HL-60/S4 treated with phorbol 12-myristate 13-acetate at 8.2 ng/mL for 4 days and 3 days (cell line): ENCODE measurements at regions not wholly inside any gene's neighbourhood (a gene's known extent, or its start where the extent isn't known, plus 50 kb on each side); places are given as distances from the start of the nearest gene placed in this dataset.

Experiments used
- in situ Hi-C: fragments of 300-500 bp; cut with MboI; formaldehyde crosslinking; loops from 2 replicates; pipeline ENCODE4 v1.15.0; 2022; ENCODE audit warnings: low sequenced_read_pairs

DNA sequence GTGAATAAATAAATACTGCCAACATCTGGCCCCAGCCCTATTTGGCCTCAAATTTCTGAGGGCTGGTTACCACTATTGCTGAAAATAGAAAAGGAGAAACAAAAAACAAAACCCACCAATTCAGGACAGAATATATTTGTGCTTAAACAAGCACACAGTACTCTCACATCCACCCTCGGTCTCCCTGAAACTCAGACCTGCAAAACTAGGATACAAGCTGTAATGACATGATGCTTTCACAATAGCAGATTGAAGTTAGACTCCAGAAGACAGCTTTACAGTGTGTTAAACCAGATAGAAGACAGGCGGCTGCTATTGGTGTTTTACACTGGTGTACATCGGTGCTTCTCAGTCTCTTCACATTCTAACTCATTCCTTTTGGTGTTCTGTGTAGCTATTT is 214.9 kb upstream of the DMRT1 start:
- in situ Hi-C loops, result no loop called here

DNA sequence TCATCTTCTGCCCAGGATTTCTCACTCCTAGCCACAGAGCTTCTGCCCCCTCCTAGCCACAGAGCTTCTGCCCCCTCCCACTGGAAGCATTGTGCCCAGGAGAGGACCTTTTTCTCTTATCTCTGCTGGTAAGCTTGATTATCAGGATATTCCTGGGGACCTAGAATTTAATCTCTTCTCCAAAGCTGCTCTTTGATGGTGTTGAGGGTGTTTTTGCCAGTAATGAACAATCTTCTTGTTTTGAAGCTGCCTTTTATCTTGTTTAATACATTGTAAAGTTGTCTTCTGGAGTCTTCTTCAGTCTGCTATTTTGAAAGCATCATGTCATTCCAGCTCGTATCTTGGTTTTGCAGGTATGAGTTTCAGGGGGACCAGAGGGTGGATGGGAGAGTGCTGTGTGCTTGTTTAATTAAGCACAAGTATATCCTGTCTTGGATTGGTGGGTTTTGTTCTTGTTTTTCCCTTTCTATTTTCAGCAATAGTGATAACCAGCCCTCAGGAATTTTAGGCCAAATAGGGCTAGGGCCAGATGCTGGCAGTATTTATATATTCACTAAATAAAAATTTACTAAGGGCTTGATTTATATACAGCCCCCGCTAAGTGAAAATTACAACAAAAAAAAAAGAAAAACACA is 214.0 kb upstream of the DMRT1 start:
- in situ Hi-C loops, result no loop called here

DNA sequence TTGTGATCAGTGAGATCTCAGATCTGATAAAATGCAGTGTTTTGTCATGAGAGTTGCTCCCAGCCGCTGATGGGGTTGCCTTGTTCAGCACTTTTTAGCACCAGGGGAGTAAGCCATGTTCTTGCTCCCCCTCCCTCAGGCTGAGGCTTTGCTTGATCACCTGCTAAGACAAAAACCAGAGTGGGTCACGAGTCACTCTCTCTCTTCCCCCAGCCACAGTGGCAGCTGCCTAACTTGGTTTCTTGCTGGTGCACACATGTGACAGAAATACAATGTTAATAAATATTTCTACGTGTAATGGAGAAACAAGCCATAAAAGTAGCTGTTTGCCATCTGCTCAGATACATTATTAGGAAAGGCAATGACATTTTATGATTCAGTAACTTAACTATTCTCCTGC is 212.4 kb upstream of the DMRT1 start:
- in situ Hi-C loops, result no loop called here

DNA sequence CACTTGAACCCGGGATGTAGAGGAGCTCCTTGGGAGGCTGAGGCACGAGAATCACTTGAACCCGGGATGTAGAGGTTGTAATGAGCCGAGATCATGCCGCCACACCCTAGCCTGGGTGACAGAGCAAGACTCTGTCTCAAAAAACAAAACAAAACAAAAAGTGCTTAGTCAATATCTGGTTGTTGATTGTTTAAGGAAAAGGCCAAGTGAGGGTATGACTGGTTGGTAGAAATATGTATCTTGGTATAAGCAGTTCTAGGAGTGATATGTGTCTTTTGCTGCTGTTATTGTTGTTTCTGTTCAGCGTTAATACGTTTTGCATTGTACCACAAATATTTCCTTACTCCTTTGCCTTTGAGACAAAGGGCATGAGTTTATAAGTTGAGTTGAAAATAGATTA is 210.7 kb upstream of the DMRT1 start:
- in situ Hi-C loops, result no loop called here

- in situ Hi-C loops, result no loop called here
These were observed 209.9 kb upstream of the DMRT1 start for GRCh38 chr9:631596-631995.

- in situ Hi-C loops, result no loop called here
These were observed 208.0 kb upstream of the DMRT1 start for GRCh38 chr9:633461-633860.

GRCh38 chr9:636931-637591 is 204.4 kb upstream of the DMRT1 start:
- in situ Hi-C loops, result no loop called here

DNA sequence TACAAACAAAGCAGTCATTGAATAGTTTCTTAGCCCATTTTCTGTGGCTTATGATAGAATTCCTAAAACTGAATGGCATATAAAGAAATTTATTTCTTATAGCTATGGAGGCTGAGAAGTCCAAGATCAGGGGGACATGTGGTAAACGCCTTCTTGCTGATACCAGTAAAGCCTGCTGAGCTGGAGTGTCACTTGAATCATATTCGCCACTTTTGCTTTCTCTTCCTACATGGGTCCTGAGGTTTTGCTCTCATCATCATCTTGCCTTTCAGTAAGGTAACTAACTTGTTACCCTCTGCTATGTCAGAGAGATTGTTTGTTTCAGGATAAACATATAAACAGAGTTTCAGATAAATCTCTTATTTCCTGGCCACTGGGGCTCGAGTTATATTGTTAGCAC is 203.3 kb upstream of the DMRT1 start:
- in situ Hi-C loops, result no loop called here

DNA sequence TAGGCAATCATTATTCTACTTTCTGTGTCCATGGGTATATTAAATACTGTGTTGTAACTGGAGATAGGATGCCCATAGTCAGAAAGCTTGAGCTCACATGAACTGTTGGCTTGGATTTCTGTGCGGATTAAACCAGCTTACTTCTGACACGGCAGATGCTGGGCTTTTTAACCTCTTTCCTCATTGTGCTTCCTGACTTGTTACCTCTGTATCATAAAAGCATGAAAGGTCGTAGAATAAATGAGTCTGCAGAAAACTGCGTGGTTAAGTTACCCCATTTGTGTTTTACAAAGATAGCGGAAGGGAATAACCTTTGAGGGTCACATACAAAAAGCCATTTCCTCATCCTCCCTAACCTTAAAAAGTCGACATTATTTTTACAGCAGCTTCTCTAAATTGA is 199.5 kb upstream of the DMRT1 start:
- in situ Hi-C loops, result no loop called here

GRCh38 chr9:643966-644365 is 197.5 kb upstream of the DMRT1 start:
- in situ Hi-C loops, result no loop called here

DNA sequence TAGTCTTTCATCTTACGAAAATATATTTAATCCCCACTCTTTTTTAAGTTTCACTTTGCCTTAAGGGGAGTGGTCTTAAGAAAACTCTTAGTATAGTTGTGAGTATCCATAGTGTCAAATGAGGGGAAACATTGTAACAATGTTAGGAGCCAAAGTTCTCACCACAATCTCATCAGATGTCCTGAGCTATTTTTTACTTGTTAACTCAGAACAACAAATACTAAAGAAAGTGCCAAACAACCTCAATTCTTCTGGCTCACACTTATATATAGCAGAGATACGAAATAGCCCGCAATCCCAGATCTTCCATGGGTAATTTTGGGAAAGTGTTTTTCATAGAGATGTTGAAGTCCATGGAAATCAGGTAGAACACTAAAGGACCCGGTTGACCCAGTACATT is 194.0 kb upstream of the DMRT1 start:
- in situ Hi-C loops, result no loop called here

- in situ Hi-C loops, result no loop called here
These were observed 192.1 kb upstream of the DMRT1 start for GRCh38 chr9:649128-650074.

GRCh38 chr9:650362-650761 is 191.1 kb upstream of the DMRT1 start:
- in situ Hi-C loops, result no loop called here

- in situ Hi-C loops, result no loop called here
These were observed 190.1 kb upstream of the DMRT1 start for GRCh38 chr9:651371-651770.

GRCh38 chr9:652914-653313 is 188.6 kb upstream of the DMRT1 start:
- in situ Hi-C loops, result no loop called here

GRCh38 chr9:653421-653820 is 188.1 kb upstream of the DMRT1 start:
- in situ Hi-C loops, result no loop called here

GRCh38 chr9:653856-654387 is 187.6 kb upstream of the DMRT1 start:
- in situ Hi-C loops, result no loop called here

DNA sequence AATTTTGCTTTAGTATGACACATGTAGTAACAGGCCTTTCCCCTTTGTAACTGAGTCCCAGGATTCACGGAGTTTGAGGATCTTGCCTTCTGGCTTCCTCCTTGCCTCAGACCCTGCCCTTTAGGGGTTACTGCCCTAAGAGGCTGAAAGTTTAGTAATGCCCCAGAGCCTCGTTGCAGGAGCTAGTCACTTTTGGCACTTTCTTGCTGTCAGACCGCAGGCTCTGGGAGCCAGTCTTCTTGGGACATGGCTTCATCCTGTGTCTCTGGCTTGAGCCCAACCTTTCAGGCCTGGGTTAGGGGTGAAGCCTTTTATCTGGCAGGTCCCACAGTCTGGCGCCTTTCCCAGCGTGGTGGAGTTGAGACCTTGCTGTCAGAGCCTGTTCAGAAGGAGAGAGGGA is 185.6 kb upstream of the DMRT1 start:
- in situ Hi-C loops, result no loop called here

GRCh38 chr9:656926-657568 is 184.4 kb upstream of the DMRT1 start:
- in situ Hi-C loops, result no loop called here

DNA sequence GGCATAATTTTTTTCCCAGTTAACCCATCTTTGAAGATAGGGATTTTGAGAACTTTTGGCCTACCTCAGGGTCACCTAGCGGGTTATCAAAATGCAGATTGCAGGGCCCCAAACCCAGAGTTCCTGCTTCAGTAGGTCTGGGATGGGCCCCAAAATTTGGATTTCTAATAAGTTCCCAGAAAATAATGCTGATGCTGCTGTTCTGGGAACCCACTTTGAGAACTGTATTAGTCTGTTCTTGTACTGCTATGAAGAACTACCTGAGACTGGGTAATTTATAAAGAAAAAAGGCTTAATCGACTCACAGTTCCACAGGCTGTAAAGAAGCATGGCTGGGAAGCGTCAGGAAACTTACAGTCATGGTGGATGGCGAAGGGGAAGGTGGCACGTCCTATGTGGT is 182.2 kb upstream of the DMRT1 start:
- in situ Hi-C loops, result no loop called here

GRCh38 chr9:660227-660626 is 181.3 kb upstream of the DMRT1 start:
- in situ Hi-C loops, result no loop called here
